SK-N-SH (cell line): ENCODE measurements at regions not wholly inside any gene's neighbourhood (a gene's known extent, or its start where the extent isn't known, plus 50 kb on each side); places are given as distances from the start of the nearest gene placed in this dataset.

Experiments
- CHD2 ChIP-seq: fragments of 150-350 bp; IDR thresholded peaks from 2 replicates; pipeline ENCODE4 v1.6.1; 2018; ENCODE audit warnings: low read length; ENCODE audit not compliant: partially characterized antibody
- EZH2phosphoT487 ChIP-seq: fragments of 200-600 bp; sonication (generic); IDR thresholded peaks from 2 replicates; pipeline ENCODE4 v1.6.1; 2017; ENCODE audit warnings: low read depth, mixed run types, mild to moderate bottlenecking, antibody characterized with exemption, moderate library complexity, borderline replicate concordance
- MXI1 ChIP-seq: IDR thresholded peaks from 2 replicates; pipeline ENCODE4 v1.6.1; 2012; ENCODE audit warnings: mild to moderate bottlenecking, low read depth, low read length, improper control_type of control experiment
- NRF1 ChIP-seq: IDR thresholded peaks from 2 replicates; pipeline ENCODE4 v1.6.1; 2012; ENCODE audit warnings: low read depth, mild to moderate bottlenecking, low read length
- RCOR1 ChIP-seq: fragments of 150-350 bp; IDR thresholded peaks from 2 replicates; pipeline ENCODE4 v1.6.1; 2017; ENCODE audit warnings: antibody characterized with exemption, low read length
- YY1 ChIP-seq: IDR thresholded peaks from 2 replicates; pipeline ENCODE4 v1.4.0; 2012; ENCODE audit warnings: low read depth, mild to moderate bottlenecking
- TF ChIP-seq, protein P1 (sequence below): IDR thresholded peaks from 2 replicates; pipeline ENCODE4 v1.4.0; 2012; ENCODE audit warnings: low read depth
- TF ChIP-seq, protein P2 (sequence below): fragments of 200-600 bp; sonication (generic); IDR thresholded peaks from 2 replicates; pipeline ENCODE4 v1.6.1; 2017; ENCODE audit warnings: antibody characterized with exemption, mild to moderate bottlenecking, moderate library complexity

- TF ChIP-seq, protein P1, sequence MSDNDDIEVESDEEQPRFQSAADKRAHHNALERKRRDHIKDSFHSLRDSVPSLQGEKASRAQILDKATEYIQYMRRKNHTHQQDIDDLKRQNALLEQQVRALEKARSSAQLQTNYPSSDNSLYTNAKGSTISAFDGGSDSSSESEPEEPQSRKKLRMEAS, result no peak
- no peak for TF ChIP-seq CHD2
- TF ChIP-seq NRF1, result no peak
- TF ChIP-seq RCOR1, result no peak
- no peak for TF ChIP-seq EZH2phosphoT487
- no peak for TF ChIP-seq YY1
- TF ChIP-seq, protein P2, sequence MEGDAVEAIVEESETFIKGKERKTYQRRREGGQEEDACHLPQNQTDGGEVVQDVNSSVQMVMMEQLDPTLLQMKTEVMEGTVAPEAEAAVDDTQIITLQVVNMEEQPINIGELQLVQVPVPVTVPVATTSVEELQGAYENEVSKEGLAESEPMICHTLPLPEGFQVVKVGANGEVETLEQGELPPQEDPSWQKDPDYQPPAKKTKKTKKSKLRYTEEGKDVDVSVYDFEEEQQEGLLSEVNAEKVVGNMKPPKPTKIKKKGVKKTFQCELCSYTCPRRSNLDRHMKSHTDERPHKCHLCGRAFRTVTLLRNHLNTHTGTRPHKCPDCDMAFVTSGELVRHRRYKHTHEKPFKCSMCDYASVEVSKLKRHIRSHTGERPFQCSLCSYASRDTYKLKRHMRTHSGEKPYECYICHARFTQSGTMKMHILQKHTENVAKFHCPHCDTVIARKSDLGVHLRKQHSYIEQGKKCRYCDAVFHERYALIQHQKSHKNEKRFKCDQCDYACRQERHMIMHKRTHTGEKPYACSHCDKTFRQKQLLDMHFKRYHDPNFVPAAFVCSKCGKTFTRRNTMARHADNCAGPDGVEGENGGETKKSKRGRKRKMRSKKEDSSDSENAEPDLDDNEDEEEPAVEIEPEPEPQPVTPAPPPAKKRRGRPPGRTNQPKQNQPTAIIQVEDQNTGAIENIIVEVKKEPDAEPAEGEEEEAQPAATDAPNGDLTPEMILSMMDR, result no peak
- TF ChIP-seq MXI1, result no peak
Observed at GRCh38 chr3:180855364-180855763, 57.1 kb upstream of the FXR1 start.
